ENCODE measurements at regions not wholly inside any gene's neighbourhood (a gene's known extent, or its start where the extent isn't known, plus 50 kb on each side); places are given as distances from the start of the nearest gene placed in this dataset.

DNA sequence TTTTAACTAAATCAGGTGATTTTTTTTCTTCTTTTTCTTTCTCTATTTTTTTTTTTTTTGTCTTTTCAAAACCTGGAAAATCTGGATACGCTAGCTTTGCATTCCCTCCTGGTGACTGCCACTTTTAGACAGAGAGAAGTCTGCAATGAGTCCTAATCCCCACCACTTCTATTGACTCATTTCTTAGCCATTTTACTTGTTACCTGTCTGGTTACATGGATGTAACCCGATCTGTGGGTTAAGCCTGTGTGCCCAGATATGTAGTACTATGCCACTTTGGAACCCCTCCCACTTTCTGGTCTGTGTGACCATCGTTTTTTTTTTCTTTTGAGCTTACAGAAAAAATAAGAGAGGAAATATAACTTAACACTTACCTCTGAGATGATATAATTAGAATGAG is 817.8 kb upstream of the PCDH9 start:
- TF ChIP-seq, protein P1, sequence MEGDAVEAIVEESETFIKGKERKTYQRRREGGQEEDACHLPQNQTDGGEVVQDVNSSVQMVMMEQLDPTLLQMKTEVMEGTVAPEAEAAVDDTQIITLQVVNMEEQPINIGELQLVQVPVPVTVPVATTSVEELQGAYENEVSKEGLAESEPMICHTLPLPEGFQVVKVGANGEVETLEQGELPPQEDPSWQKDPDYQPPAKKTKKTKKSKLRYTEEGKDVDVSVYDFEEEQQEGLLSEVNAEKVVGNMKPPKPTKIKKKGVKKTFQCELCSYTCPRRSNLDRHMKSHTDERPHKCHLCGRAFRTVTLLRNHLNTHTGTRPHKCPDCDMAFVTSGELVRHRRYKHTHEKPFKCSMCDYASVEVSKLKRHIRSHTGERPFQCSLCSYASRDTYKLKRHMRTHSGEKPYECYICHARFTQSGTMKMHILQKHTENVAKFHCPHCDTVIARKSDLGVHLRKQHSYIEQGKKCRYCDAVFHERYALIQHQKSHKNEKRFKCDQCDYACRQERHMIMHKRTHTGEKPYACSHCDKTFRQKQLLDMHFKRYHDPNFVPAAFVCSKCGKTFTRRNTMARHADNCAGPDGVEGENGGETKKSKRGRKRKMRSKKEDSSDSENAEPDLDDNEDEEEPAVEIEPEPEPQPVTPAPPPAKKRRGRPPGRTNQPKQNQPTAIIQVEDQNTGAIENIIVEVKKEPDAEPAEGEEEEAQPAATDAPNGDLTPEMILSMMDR (IDR thresholded peaks at IDR 0.05): no peak
- TF ChIP-seq POLR2A (IDR thresholded peaks at IDR 0.05): no peak
